ENCODE measurements at regions not wholly inside any gene's neighbourhood (a gene's known extent, or its start where the extent isn't known, plus 50 kb on each side); places are given as distances from the start of the nearest gene placed in this dataset.

DNA sequence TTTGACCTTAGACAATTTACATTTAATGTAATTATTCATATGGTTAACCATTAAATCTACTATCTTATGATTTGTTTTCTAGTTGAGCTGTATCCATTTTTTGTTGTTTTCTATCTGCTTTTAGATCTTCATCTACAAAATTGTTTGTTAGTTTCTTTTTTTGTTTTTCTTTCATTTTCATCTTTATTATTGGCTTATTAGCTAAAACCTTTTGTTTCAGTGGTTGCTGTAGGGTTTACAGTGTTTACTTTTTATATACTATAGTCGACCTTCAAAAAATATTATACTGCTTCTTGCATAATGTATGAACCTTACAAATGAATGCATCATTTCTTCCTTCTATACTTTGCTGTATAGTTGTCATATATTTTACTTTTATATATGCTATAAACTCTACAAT is 651.6 kb upstream of the PLXNA2 start:
- Histone ChIP-seq H3K36me3 (ENCODE audit: low read length) (no peaks in the 10 kb centered on the region), H3K79me2 (ENCODE audit: insufficient read depth, low read length) (no peaks in the 10 kb centered on the region), H3K4me2 (ENCODE audit: low read depth, low read length, poor library complexity, severe bottlenecking) (no peak overlapping the region), H3K27me3 (ENCODE audit: low read length) (no peaks in the 10 kb centered on the region), H3K27ac (ENCODE audit: low read depth, low read length) (no peak overlapping the region), H2AFZ (ENCODE audit: low read depth, low read length, severe bottlenecking) (no peak overlapping the region), H3K9me3 (ENCODE audit: insufficient read depth, low read length) (no peaks in the 10 kb centered on the region), H4K20me1 (ENCODE audit: low read depth, low read length) (no peaks in the 10 kb centered on the region), H3K9ac (ENCODE audit: low read length) (no peak overlapping the region), H3K4me3 (ENCODE audit: insufficient read depth, low read length, poor library complexity, severe bottlenecking) (no peak overlapping the region), H3K9me2 (replicated peaks; ENCODE audit: insufficient read depth, low read length) (no peaks in the 10 kb centered on the region), H3F3A (ENCODE audit: insufficient read depth) (no peaks in the 10 kb centered on the region)
- TF ChIP-seq EZH2phosphoT487 (conservative IDR thresholded peaks at IDR 0.05; ENCODE audit: low read length), result no peak
- TF ChIP-seq, protein P1, sequence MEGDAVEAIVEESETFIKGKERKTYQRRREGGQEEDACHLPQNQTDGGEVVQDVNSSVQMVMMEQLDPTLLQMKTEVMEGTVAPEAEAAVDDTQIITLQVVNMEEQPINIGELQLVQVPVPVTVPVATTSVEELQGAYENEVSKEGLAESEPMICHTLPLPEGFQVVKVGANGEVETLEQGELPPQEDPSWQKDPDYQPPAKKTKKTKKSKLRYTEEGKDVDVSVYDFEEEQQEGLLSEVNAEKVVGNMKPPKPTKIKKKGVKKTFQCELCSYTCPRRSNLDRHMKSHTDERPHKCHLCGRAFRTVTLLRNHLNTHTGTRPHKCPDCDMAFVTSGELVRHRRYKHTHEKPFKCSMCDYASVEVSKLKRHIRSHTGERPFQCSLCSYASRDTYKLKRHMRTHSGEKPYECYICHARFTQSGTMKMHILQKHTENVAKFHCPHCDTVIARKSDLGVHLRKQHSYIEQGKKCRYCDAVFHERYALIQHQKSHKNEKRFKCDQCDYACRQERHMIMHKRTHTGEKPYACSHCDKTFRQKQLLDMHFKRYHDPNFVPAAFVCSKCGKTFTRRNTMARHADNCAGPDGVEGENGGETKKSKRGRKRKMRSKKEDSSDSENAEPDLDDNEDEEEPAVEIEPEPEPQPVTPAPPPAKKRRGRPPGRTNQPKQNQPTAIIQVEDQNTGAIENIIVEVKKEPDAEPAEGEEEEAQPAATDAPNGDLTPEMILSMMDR (IDR thresholded peaks at IDR 0.05; ENCODE audit: insufficient read depth, low read length, poor library complexity, severe bottlenecking), result no peak

- Histone ChIP-seq H3K27ac (ENCODE audit: low read depth, low read length) (no peak overlapping the region), H3K27me3 (ENCODE audit: low read length) (no peaks in the 10 kb centered on the region), H3K36me3 (ENCODE audit: low read length) (no peaks in the 10 kb centered on the region), H3K9me3 (ENCODE audit: insufficient read depth, low read length) (no peaks in the 10 kb centered on the region), H3F3A (ENCODE audit: insufficient read depth) (no peaks in the 10 kb centered on the region), H3K4me3 (ENCODE audit: insufficient read depth, low read length, poor library complexity, severe bottlenecking) (no peak overlapping the region), H3K9ac (ENCODE audit: low read length) (no peak overlapping the region), H4K20me1 (ENCODE audit: low read depth, low read length) (no peaks in the 10 kb centered on the region), H3K4me2 (ENCODE audit: low read depth, low read length, poor library complexity, severe bottlenecking) (no peak overlapping the region), H3K79me2 (ENCODE audit: insufficient read depth, low read length) (no peaks in the 10 kb centered on the region), H3K9me2 (replicated peaks; ENCODE audit: insufficient read depth, low read length) (no peaks in the 10 kb centered on the region), H2AFZ (ENCODE audit: low read depth, low read length, severe bottlenecking) (no peak overlapping the region)
- TF ChIP-seq, protein P1 (IDR thresholded peaks at IDR 0.05; ENCODE audit: insufficient read depth, low read length, poor library complexity, severe bottlenecking), result no peak
- TF ChIP-seq EZH2phosphoT487 (conservative IDR thresholded peaks at IDR 0.05; ENCODE audit: low read length), result no peak
Observed at GRCh38 chr1:208896768-208897167, 652.6 kb upstream of the PLXNA2 start.

DNA sequence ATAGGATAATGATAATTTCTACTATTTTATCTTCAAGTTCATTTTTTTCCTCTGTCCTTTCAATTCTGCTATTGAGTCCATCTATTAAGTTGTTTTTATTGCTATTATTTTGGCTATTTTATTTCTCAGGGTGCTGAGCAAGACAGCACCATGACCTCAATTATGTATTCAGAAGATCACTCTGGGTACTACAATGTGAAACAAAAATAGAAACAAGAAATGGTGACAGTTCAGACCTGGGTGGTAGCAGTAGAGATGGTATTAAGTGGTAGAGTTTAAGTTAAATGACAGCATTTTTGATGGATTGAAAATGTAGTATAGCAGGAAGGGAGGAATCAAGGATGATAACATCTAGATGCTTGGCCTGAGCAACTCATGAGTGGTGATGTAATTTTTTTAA is 655.3 kb upstream of the PLXNA2 start:
- Histone ChIP-seq H3K36me3 (ENCODE audit: low read length) (no peaks in the 10 kb centered on the region), H3K9ac (ENCODE audit: low read length) (no peak overlapping the region), H3K9me2 (replicated peaks; ENCODE audit: insufficient read depth, low read length) (no peaks in the 10 kb centered on the region), H3K27ac (ENCODE audit: low read depth, low read length) (no peak overlapping the region), H3K79me2 (ENCODE audit: insufficient read depth, low read length) (no peaks in the 10 kb centered on the region), H4K20me1 (ENCODE audit: low read depth, low read length) (no peaks in the 10 kb centered on the region), H3F3A (ENCODE audit: insufficient read depth) (no peaks in the 10 kb centered on the region), H3K27me3 (ENCODE audit: low read length) (no peaks in the 10 kb centered on the region), H3K4me3 (ENCODE audit: insufficient read depth, low read length, poor library complexity, severe bottlenecking) (no peak overlapping the region), H2AFZ (ENCODE audit: low read depth, low read length, severe bottlenecking) (no peak overlapping the region), H3K4me2 (ENCODE audit: low read depth, low read length, poor library complexity, severe bottlenecking) (no peak overlapping the region), H3K9me3 (ENCODE audit: insufficient read depth, low read length) (no peaks in the 10 kb centered on the region)
- TF ChIP-seq, protein P1 (IDR thresholded peaks at IDR 0.05; ENCODE audit: insufficient read depth, low read length, poor library complexity, severe bottlenecking), result no peak
- no peak for TF ChIP-seq EZH2phosphoT487 (conservative IDR thresholded peaks at IDR 0.05; ENCODE audit: low read length)

All from SU-DHL-6 (cell line).